ENCODE measurements at regions not wholly inside any gene's neighbourhood (a gene's known extent, or its start where the extent isn't known, plus 50 kb on each side); places are given as distances from the start of the nearest gene placed in this dataset.

GRCh38 chr5:169356181-169356580 lies 55.2 kb upstream of the SLIT3 start:
- Histone ChIP-seq H3K36me3 (ENCODE audit: control insufficient read depth in 2 of 3, insufficient read depth in 3 of 3, low read length in 3 of 3) (no peaks in the 10 kb centered on the region), H3K27me3 (ENCODE audit: control insufficient read depth, insufficient read depth, low read length) (no peaks in the 10 kb centered on the region), H3K4me1 (ENCODE audit: control insufficient read depth in 2 of 3, insufficient read depth in 2 of 3, low read depth in 1 of 3, low read length in 3 of 3) (no peaks in the 10 kb centered on the region), H3K9me3 (ENCODE audit: control insufficient read depth in 2 of 3, insufficient read depth in 1 of 3, low read length in 3 of 3) (no peaks in the 10 kb centered on the region), H3K4me3 (ENCODE audit: low read length in 3 of 3) (no peak overlapping the region), H3K9ac (ENCODE audit: low read length in 3 of 3) (no peak overlapping the region), H3K27ac (ENCODE audit: low read depth in 2 of 2, low read length in 2 of 2) (no peak overlapping the region)
- intact Hi-C loops (cut with DNase I), result no loop called here
- DNase-seq (no peak), FAIRE-seq (no peak)
- TF ChIP-seq CTCF (IDR thresholded peaks at IDR 0.05; ENCODE audit: borderline replicate concordance, extremely low read depth, insufficient read depth), result no peak

- no peaks in the 10 kb centered on the region for H3K36me3 ChIP-seq (ENCODE audit: control insufficient read depth in 2 of 3, insufficient read depth in 3 of 3, low read length in 3 of 3)
- FAIRE-seq (no peak), DNase-seq (no peak)
- H3K4me3 ChIP-seq (ENCODE audit: low read length in 3 of 3), result no peak overlapping the region
- no peak overlapping the region for H3K27ac ChIP-seq (ENCODE audit: low read depth in 2 of 2, low read length in 2 of 2)
- intact Hi-C loops (cut with DNase I), result no loop called here
- H3K9me3 ChIP-seq (ENCODE audit: control insufficient read depth in 2 of 3, insufficient read depth in 1 of 3, low read length in 3 of 3), result no peaks in the 10 kb centered on the region
- no peaks in the 10 kb centered on the region for H3K27me3 ChIP-seq (ENCODE audit: control insufficient read depth, insufficient read depth, low read length)
- no peak overlapping the region for H3K9ac ChIP-seq (ENCODE audit: low read length in 3 of 3)
- H3K4me1 ChIP-seq (ENCODE audit: control insufficient read depth in 2 of 3, insufficient read depth in 2 of 3, low read depth in 1 of 3, low read length in 3 of 3), result no peaks in the 10 kb centered on the region
- no peak for TF ChIP-seq CTCF (IDR thresholded peaks at IDR 0.05; ENCODE audit: borderline replicate concordance, extremely low read depth, insufficient read depth)
Observed at GRCh38 chr5:169354921-169355320, 54.0 kb upstream of the SLIT3 start.

GRCh38 chr5:169354263-169354662 lies 53.3 kb upstream of the SLIT3 start:
- Histone ChIP-seq H3K4me3 (ENCODE audit: low read length in 3 of 3) (no peak overlapping the region), H3K36me3 (ENCODE audit: control insufficient read depth in 2 of 3, insufficient read depth in 3 of 3, low read length in 3 of 3) (no peaks in the 10 kb centered on the region), H3K4me1 (ENCODE audit: control insufficient read depth in 2 of 3, insufficient read depth in 2 of 3, low read depth in 1 of 3, low read length in 3 of 3) (no peaks in the 10 kb centered on the region), H3K27me3 (ENCODE audit: control insufficient read depth, insufficient read depth, low read length) (no peaks in the 10 kb centered on the region), H3K27ac (ENCODE audit: low read depth in 2 of 2, low read length in 2 of 2) (no peak overlapping the region), H3K9me3 (ENCODE audit: control insufficient read depth in 2 of 3, insufficient read depth in 1 of 3, low read length in 3 of 3) (no peaks in the 10 kb centered on the region), H3K9ac (ENCODE audit: low read length in 3 of 3) (no peak overlapping the region)
- intact Hi-C loops (cut with DNase I), result no loop called here
- FAIRE-seq (no peak), DNase-seq (no peak)
- no peak for TF ChIP-seq CTCF (IDR thresholded peaks at IDR 0.05; ENCODE audit: borderline replicate concordance, extremely low read depth, insufficient read depth)

GRCh38 chr5:169352901-169353300 lies 52.0 kb upstream of the SLIT3 start:
- no peaks in the 10 kb centered on the region for H3K4me1 ChIP-seq (ENCODE audit: control insufficient read depth in 2 of 3, insufficient read depth in 2 of 3, low read depth in 1 of 3, low read length in 3 of 3)
- no peaks in the 10 kb centered on the region for H3K9me3 ChIP-seq (ENCODE audit: control insufficient read depth in 2 of 3, insufficient read depth in 1 of 3, low read length in 3 of 3)
- H3K27ac ChIP-seq (ENCODE audit: low read depth in 2 of 2, low read length in 2 of 2), result no peak overlapping the region
- no peak for FAIRE-seq
- intact Hi-C loops (cut with DNase I), result no loop called here
- H3K9ac ChIP-seq (ENCODE audit: low read length in 3 of 3), result no peak overlapping the region
- no peak for DNase-seq
- H3K36me3 ChIP-seq (ENCODE audit: control insufficient read depth in 2 of 3, insufficient read depth in 3 of 3, low read length in 3 of 3), result no peaks in the 10 kb centered on the region
- H3K4me3 ChIP-seq (ENCODE audit: low read length in 3 of 3), result no peak overlapping the region
- TF ChIP-seq CTCF (IDR thresholded peaks at IDR 0.05; ENCODE audit: borderline replicate concordance, extremely low read depth, insufficient read depth), result no peak
- H3K27me3 ChIP-seq (ENCODE audit: control insufficient read depth, insufficient read depth, low read length), result no peaks in the 10 kb centered on the region
